ENCODE measurements at regions not wholly inside any gene's neighbourhood (a gene's known extent, or its start where the extent isn't known, plus 50 kb on each side); places are given as distances from the start of the nearest gene placed in this dataset.

GRCh38 chr7:113198226-113198625 is 79.9 kb upstream of the SMIM30 start:
- TF ChIP-seq CTCF (IDR thresholded peaks at IDR 0.05) (no peak), POLR2A (IDR thresholded peaks at IDR 0.05) (no peak)

Data from breast epithelium (tissue), 3 donors.